HEK293 (cell line): ENCODE measurements at regions not wholly inside any gene's neighbourhood (a gene's known extent, or its start where the extent isn't known, plus 50 kb on each side); places are given as distances from the start of the nearest gene placed in this dataset.

Experiments used
- CTCF ChIA-PET: fragments of 350-600 bp; formaldehyde crosslinking; extraction: SDS; loops from one replicate; lab custom pipeline; 2021; ENCODE audit warnings: antibody characterized with exemption; lab: Yijun Ruan, JAX
- POLR2A ChIA-PET: fragments of 300-600 bp; formaldehyde crosslinking; extraction: SDS; loops from one replicate; lab custom pipeline; 2020; ENCODE audit warnings: antibody characterized with exemption, inconsistent platforms; lab: Yijun Ruan, JAX
- H3K27ac ChIP-seq: fragments of 200-500 bp; sonication (Bioruptor generic); 2 replicates; pipeline ENCODE4 v1.5.1; 2014; ENCODE audit warnings: low read depth, low read length, control low read depth, inconsistent platforms; ENCODE audit errors: extremely low read depth
- H3K36me3 ChIP-seq, 2 experiments: fragments of 200-500 bp in 1 of 2; sonication (Bioruptor generic) in 1 of 2; 1 replicate in 1 of 2; 2 replicates in 1 of 2; pipeline ENCODE4 v1.5.1; 2014 to 2017; ENCODE audit warnings: inconsistent platforms in 2 of 2, low read length in 2 of 2; ENCODE audit not compliant: control insufficient read depth in 2 of 2, insufficient read depth in 1 of 2
- H3K4me1 ChIP-seq: fragments of 200-500 bp; sonication (Bioruptor generic); 2 replicates; pipeline ENCODE4 v1.5.1; 2014; ENCODE audit warnings: mild to moderate bottlenecking, low read length, inconsistent platforms; ENCODE audit not compliant: control insufficient read depth, insufficient read depth
- H3K4me3 ChIP-seq: 2 replicates; pipeline ENCODE4 v1.5.1; 2011; ENCODE audit warnings: low read depth, mild to moderate bottlenecking, control low read depth, low read length, moderate library complexity
- H3K9me3 ChIP-seq: fragments of 200-500 bp; sonication (Bioruptor generic); 2 replicates; pipeline ENCODE4 v1.5.1; 2014; ENCODE audit warnings: low read depth, low read length, inconsistent platforms; ENCODE audit not compliant: control insufficient read depth, insufficient read depth
- GLIS1 ChIP-seq: fragments of 450-650 bp; formaldehyde crosslinking; IDR thresholded peaks from 2 replicates; pipeline ENCODE4 v1.5.1; 2016; ENCODE audit warnings: missing biosample characterization, missing genetic modification characterization
- SALL2 ChIP-seq: fragments of 450-650 bp; formaldehyde crosslinking; IDR thresholded peaks from 2 replicates; pipeline ENCODE4 v1.5.0; 2017; ENCODE audit warnings: missing biosample characterization, mild to moderate bottlenecking, missing genetic modification characterization, borderline replicate concordance
- SCRT2 ChIP-seq: fragments of 450-650 bp; formaldehyde crosslinking; IDR thresholded peaks from 2 replicates; pipeline ENCODE4 v1.5.1; 2016; ENCODE audit warnings: missing biosample characterization, missing genetic modification characterization
- TRIM28 ChIP-seq: IDR thresholded peaks from 2 replicates; pipeline ENCODE4 v1.6.1; 2011; ENCODE audit warnings: low read length, control low read depth, borderline replicate concordance
- ZBTB17 ChIP-seq: fragments of 450-650 bp; formaldehyde crosslinking; IDR thresholded peaks from 2 replicates; pipeline ENCODE4 v1.5.1; 2016; ENCODE audit warnings: missing biosample characterization, missing genetic modification characterization
- ZBTB7A ChIP-seq: fragments of 450-650 bp; formaldehyde crosslinking; IDR thresholded peaks from 2 replicates; pipeline ENCODE4 v1.5.1; 2016; ENCODE audit warnings: low read depth, missing biosample characterization, missing genetic modification characterization
- ZBTB8A ChIP-seq: fragments of 450-650 bp; formaldehyde crosslinking; IDR thresholded peaks from 2 replicates; pipeline ENCODE4 v1.5.1; 2016; ENCODE audit warnings: missing biosample characterization, missing genetic modification characterization
- ZNF112 ChIP-seq: fragments of 450-650 bp; formaldehyde crosslinking; IDR thresholded peaks from 2 replicates; pipeline ENCODE4 v1.5.0; 2017; ENCODE audit warnings: missing biosample characterization, missing genetic modification characterization
- ZNF121 ChIP-seq: fragments of 450-650 bp; formaldehyde crosslinking; IDR thresholded peaks from 2 replicates; pipeline ENCODE4 v1.5.1; 2016; ENCODE audit warnings: missing biosample characterization, missing genetic modification characterization
- ZNF138 ChIP-seq: fragments of 450-650 bp; formaldehyde crosslinking; IDR thresholded peaks from 2 replicates; pipeline ENCODE4 v1.5.1; 2016; ENCODE audit warnings: missing biosample characterization, missing genetic modification characterization, borderline replicate concordance
- ZNF146 ChIP-seq: fragments of 450-650 bp; formaldehyde crosslinking; IDR thresholded peaks from 2 replicates; pipeline ENCODE4 v1.5.1; 2016; ENCODE audit warnings: missing biosample characterization, missing genetic modification characterization
- ZNF157 ChIP-seq: fragments of 450-650 bp; formaldehyde crosslinking; IDR thresholded peaks from 2 replicates; pipeline ENCODE4 v1.5.1; 2016; ENCODE audit warnings: missing biosample characterization, missing genetic modification characterization
- ZNF202 ChIP-seq: fragments of 450-650 bp; formaldehyde crosslinking; IDR thresholded peaks from 2 replicates; pipeline ENCODE4 v1.5.1; 2016; ENCODE audit warnings: missing biosample characterization, missing genetic modification characterization, borderline replicate concordance
- ZNF23 ChIP-seq: fragments of 450-650 bp; formaldehyde crosslinking; IDR thresholded peaks from 2 replicates; pipeline ENCODE4 v1.5.1; 2016; ENCODE audit warnings: missing biosample characterization, missing genetic modification characterization, borderline replicate concordance
- ZNF24 ChIP-seq: fragments of 450-650 bp; formaldehyde crosslinking; IDR thresholded peaks from 2 replicates; pipeline ENCODE4 v1.5.1; 2016; ENCODE audit warnings: missing biosample characterization, missing genetic modification characterization
- ZNF362 ChIP-seq: fragments of 450-650 bp; formaldehyde crosslinking; IDR thresholded peaks from 2 replicates; pipeline ENCODE4 v1.5.1; 2016; ENCODE audit warnings: missing biosample characterization, missing genetic modification characterization
- ZNF366 ChIP-seq: fragments of 450-650 bp; formaldehyde crosslinking; conservative IDR thresholded peaks from 2 replicates; pipeline ENCODE4 v1.5.1; 2016; ENCODE audit warnings: missing biosample characterization, missing genetic modification characterization
- ZNF391 ChIP-seq: fragments of 450-650 bp; formaldehyde crosslinking; IDR thresholded peaks from 2 replicates; pipeline ENCODE4 v1.5.1; 2016; ENCODE audit warnings: low read depth, missing biosample characterization, missing genetic modification characterization, borderline replicate concordance
- ZNF394 ChIP-seq: fragments of 450-650 bp; formaldehyde crosslinking; IDR thresholded peaks from 2 replicates; pipeline ENCODE4 v1.5.1; 2016; ENCODE audit warnings: missing biosample characterization, missing genetic modification characterization, mild to moderate bottlenecking, moderate library complexity, borderline replicate concordance
- ZNF433 ChIP-seq: fragments of 450-650 bp; formaldehyde crosslinking; IDR thresholded peaks from 2 replicates; pipeline ENCODE4 v1.5.1; 2016; ENCODE audit warnings: missing biosample characterization, missing genetic modification characterization, low read depth
- ZNF510 ChIP-seq: fragments of 450-650 bp; formaldehyde crosslinking; IDR thresholded peaks from 2 replicates; pipeline ENCODE4 v1.5.1; 2018; ENCODE audit warnings: mild to moderate bottlenecking, missing genetic modification characterization, missing biosample characterization; ENCODE audit not compliant: insufficient replicate concordance
- ZNF544 ChIP-seq: fragments of 450-650 bp; formaldehyde crosslinking; IDR thresholded peaks from 2 replicates; pipeline ENCODE4 v1.5.0; 2017; ENCODE audit warnings: missing biosample characterization, missing genetic modification characterization
- ZNF555 ChIP-seq: fragments of 450-650 bp; formaldehyde crosslinking; conservative IDR thresholded peaks from 2 replicates; pipeline ENCODE4 v1.5.1; 2017; ENCODE audit warnings: missing biosample characterization, mild to moderate bottlenecking, missing genetic modification characterization, inconsistent platforms
- ZNF571 ChIP-seq: fragments of 450-650 bp; formaldehyde crosslinking; IDR thresholded peaks from 2 replicates; pipeline ENCODE4 v1.5.0; 2017; ENCODE audit warnings: missing biosample characterization, missing genetic modification characterization
- ZNF600 ChIP-seq: fragments of 450-650 bp; formaldehyde crosslinking; IDR thresholded peaks from 2 replicates; pipeline ENCODE4 v1.5.1; 2016; ENCODE audit warnings: missing biosample characterization, missing genetic modification characterization
- ZNF610 ChIP-seq: fragments of 450-650 bp; formaldehyde crosslinking; IDR thresholded peaks from 2 replicates; pipeline ENCODE4 v1.5.1; 2016; ENCODE audit warnings: missing biosample characterization, missing genetic modification characterization, borderline replicate concordance
- ZNF707 ChIP-seq: fragments of 450-650 bp; formaldehyde crosslinking; IDR thresholded peaks from 2 replicates; pipeline ENCODE4 v1.5.1; 2016; ENCODE audit warnings: missing biosample characterization, missing genetic modification characterization
- ZNF830 ChIP-seq: fragments of 450-650 bp; IDR thresholded peaks from 2 replicates; pipeline ENCODE4 v1.5.0; 2018; ENCODE audit warnings: missing biosample characterization, missing genetic modification characterization, low read depth, mild to moderate bottlenecking, moderate library complexity
- ZSCAN30 ChIP-seq: fragments of 450-650 bp; IDR thresholded peaks from 2 replicates; pipeline ENCODE4 v1.5.1; 2018; ENCODE audit warnings: missing biosample characterization, mild to moderate bottlenecking, missing genetic modification characterization, moderate library complexity
- ZXDB ChIP-seq: fragments of 450-650 bp; formaldehyde crosslinking; IDR thresholded peaks from 2 replicates; pipeline ENCODE4 v1.5.1; 2016; ENCODE audit warnings: missing biosample characterization, missing genetic modification characterization
- TF ChIP-seq, protein P1 (sequence below): fragments of 450-650 bp; IDR thresholded peaks from 2 replicates; pipeline ENCODE4 v1.5.1; 2018; ENCODE audit warnings: missing biosample characterization, mild to moderate bottlenecking, missing genetic modification characterization

DNA sequence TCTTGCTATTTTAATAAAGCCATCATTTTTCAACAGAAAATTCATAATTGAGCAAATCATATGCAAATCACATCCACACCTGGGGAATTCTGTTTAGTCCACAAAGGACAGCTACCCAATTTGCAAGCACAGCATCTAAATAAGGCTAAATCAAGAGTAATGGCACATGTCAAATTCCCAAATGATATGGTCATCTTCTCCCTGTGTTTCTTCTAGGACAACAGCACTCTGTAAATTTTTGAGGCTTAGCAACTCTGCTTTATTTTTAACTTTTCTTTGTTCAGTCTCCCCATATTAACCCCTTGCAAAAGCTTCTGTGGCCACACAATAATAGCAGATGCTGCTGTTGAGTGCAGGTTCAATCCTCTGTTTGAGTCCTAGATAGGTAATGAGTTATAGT is 155.6 kb upstream of the DAAM1 start:
- POLR2A ChIA-PET, result no interaction called here

GRCh38 chr14:59036134-59036533 is 152.3 kb upstream of the DAAM1 start:
- no peak for TF ChIP-seq ZNF112 (tag by site-specific recombination)
- no peak for TF ChIP-seq ZNF433
- no peak for TF ChIP-seq SALL2 (tag by site-specific recombination)
- no peak for TF ChIP-seq ZNF366
- TF ChIP-seq ZNF138, result no peak
- no peak for TF ChIP-seq ZNF555 (tag by site-specific recombination)
- TF ChIP-seq ZNF391 (tag by site-specific recombination), result no peak
- TF ChIP-seq ZNF157 (tag by site-specific recombination), result no peak
- TF ChIP-seq ZSCAN30, result no peak
- no peak for TF ChIP-seq ZNF24 (tag by site-specific recombination)
- no peak for TF ChIP-seq ZBTB7A (tag by site-specific recombination)
- TF ChIP-seq ZBTB17 (tag by site-specific recombination), result no peak
- no peak for TF ChIP-seq ZNF23 (tag by site-specific recombination)
- no peak for TF ChIP-seq ZNF510
- TF ChIP-seq ZBTB8A (tag by site-specific recombination), result no peak
- no peak for TF ChIP-seq ZNF830
- no peak for TF ChIP-seq TRIM28
- no peak for TF ChIP-seq ZNF571 (tag by site-specific recombination)
- Histone ChIP-seq H3K27ac (no peak overlapping the region), H3K4me1 (no peaks in the 10 kb centered on the region), H3K36me3 (no peaks in the 10 kb centered on the region), H3K9me3 (no peaks in the 10 kb centered on the region), H3K4me3 (no peak overlapping the region)
- ChIA-PET POLR2A (no interaction called here), CTCF (interaction anchor here (0.6 to 0.8 kb wide), 2 partner anchors 9 to 483 kb away, joined by 3 read pairs; no protein-coding TSS in a partner anchor)

More for the DNA sequence above, 155.6 kb upstream of the DAAM1 start:
- Histone ChIP-seq H3K4me1 (peaks cover 3% of the 10 kb centered on the region; the same call in 1 of the 2 replicates), H3K27ac (no peak overlapping the region), H3K36me3 (no peaks in the 10 kb centered on the region), H3K4me3 (no peak overlapping the region), H3K9me3 (no peaks in the 10 kb centered on the region)
- CTCF ChIA-PET, result interaction anchor here (0.6 to 3.5 kb wide), 4 partner anchors 23 to 532 kb away, joined by 3 to 15 read pairs (median 4); no protein-coding TSS in a partner anchor
- no peak for TF ChIP-seq ZNF544 (tag by site-specific recombination)
- TF ChIP-seq ZNF202 (tag by site-specific recombination), result no peak
- no peak for TF ChIP-seq ZNF707 (tag by site-specific recombination)
- no peak for TF ChIP-seq ZNF146 (tag by site-specific recombination)

DNA sequence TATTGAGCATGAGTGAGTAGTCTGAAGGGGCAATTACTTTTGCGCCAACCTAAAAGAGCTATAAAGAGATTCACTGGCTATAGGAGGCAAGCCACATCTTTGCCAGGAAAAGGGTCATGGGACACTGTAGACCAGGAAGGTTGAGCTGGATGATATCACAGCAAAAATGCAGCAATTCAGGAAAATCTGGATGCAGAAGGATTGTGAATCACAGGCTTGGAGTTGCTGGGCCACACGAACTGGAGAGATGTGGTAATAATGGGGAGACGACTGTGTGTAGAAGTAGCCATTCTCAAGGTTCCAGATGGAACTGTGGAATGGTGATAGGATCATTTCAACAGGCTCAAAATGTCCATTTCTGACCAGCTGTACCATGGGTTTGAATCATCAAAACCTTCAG is 151.4 kb upstream of the DAAM1 start:
- Histone ChIP-seq H3K4me1 (no peaks in the 10 kb centered on the region), H3K4me3 (no peak overlapping the region), H3K9me3 (no peaks in the 10 kb centered on the region), H3K27ac (no peak overlapping the region), H3K36me3 (no peaks in the 10 kb centered on the region)
- ChIA-PET POLR2A (no interaction called here), CTCF (no interaction called here)
- TF ChIP-seq, protein P1, sequence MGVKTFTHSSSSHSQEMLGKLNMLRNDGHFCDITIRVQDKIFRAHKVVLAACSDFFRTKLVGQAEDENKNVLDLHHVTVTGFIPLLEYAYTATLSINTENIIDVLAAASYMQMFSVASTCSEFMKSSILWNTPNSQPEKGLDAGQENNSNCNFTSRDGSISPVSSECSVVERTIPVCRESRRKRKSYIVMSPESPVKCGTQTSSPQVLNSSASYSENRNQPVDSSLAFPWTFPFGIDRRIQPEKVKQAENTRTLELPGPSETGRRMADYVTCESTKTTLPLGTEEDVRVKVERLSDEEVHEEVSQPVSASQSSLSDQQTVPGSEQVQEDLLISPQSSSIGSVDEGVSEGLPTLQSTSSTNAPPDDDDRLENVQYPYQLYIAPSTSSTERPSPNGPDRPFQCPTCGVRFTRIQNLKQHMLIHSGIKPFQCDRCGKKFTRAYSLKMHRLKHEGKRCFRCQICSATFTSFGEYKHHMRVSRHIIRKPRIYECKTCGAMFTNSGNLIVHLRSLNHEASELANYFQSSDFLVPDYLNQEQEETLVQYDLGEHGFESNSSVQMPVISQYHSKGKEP (tag by site-specific recombination), result no peak
- TF ChIP-seq ZNF362 (no peak), ZNF121 (tag by site-specific recombination) (no peak), ZNF24 (tag by site-specific recombination) (no peak), ZXDB (tag by site-specific recombination) (no peak), GLIS1 (tag by site-specific recombination) (no peak), ZNF610 (tag by site-specific recombination) (no peak), ZNF600 (tag by site-specific recombination) (no peak), SCRT2 (no peak), ZNF394 (tag by site-specific recombination) (no peak)
